GM12878 (cell line): ENCODE measurements at regions not wholly inside any gene's neighbourhood (a gene's known extent, or its start where the extent isn't known, plus 50 kb on each side); places are given as distances from the start of the nearest gene placed in this dataset.

Experiments used
- ATAC-seq: fragments of 200-7000 bp; cut with Tn5 transposase; 3 replicates; pipeline ENCODE4 v1.9.1; 2020; ENCODE audit warnings: mild to moderate bottlenecking, moderate library complexity
- BruUV-seq: library from RNA; stranded (reverse); fragments of 400-500 nt; replicated peaks from 2 replicates; lab custom pipeline; 2021; lab: Mats Ljungman, UMichigan
- CTCF ChIA-PET: fragments of 300-600 bp; sonication (Branson Sonifier 250); formaldehyde crosslinking; extraction: SDS; loops from one replicate; lab custom pipeline; 2021; ENCODE audit warnings: inconsistent platforms; lab: Yijun Ruan, JAX
- POLR2A ChIA-PET: fragments of 350-600 bp; formaldehyde crosslinking; extraction: SDS; loops from one replicate; lab custom pipeline; 2021; ENCODE audit warnings: inconsistent platforms; lab: Charles Lee
- RAD21 ChIA-PET: fragments of 300-600 bp; sonication (Branson Sonifier 250); formaldehyde crosslinking; loops from one replicate; lab custom pipeline; 2023; ENCODE audit warnings: antibody characterized with exemption; ENCODE audit not compliant: unreplicated experiment; lab: Charles Lee
- SMC1A ChIA-PET: fragments of 300-600 bp; sonication (Branson Sonifier 250); formaldehyde crosslinking; loops from one replicate; lab custom pipeline; 2023; ENCODE audit not compliant: unreplicated experiment, uncharacterized antibody; lab: Charles Lee
- DNase-seq: peaks from one replicate; pipeline ENCODE4 v3.0.0-alpha.2; 2011; ENCODE audit warnings: low read depth, low spot score
- FAIRE-seq: peaks from 3 replicates; lab custom pipeline; 2011; peaks lifted over from hg19 to GRCh38; lab: Jason Lieb, UNC
- H2AFZ ChIP-seq: 2 replicates; pipeline ENCODE4 v1.6.0; 2011; ENCODE audit warnings: low read depth, low read length, control low read depth; ENCODE audit not compliant: control insufficient read depth
- H3K27ac ChIP-seq: 2 replicates; pipeline ENCODE4 v1.5.1; 2011; ENCODE audit warnings: control low read depth; ENCODE audit not compliant: control insufficient read depth, insufficient read depth
- H3K27me3 ChIP-seq, 2 experiments: replicated peaks in 1 of 2; 2 replicates each; pipeline versions ENCODE4 v1.6.0 to v1.6.1; 2011; ENCODE audit warnings: low read length in 1 of 2; ENCODE audit not compliant: control insufficient read depth in 2 of 2, insufficient read depth in 2 of 2
- H3K36me3 ChIP-seq, 2 experiments: 2 replicates each; pipeline ENCODE4 v1.5.1; 2011; ENCODE audit warnings: low read length in 1 of 2; ENCODE audit not compliant: control insufficient read depth in 2 of 2, insufficient read depth in 2 of 2
- H3K4me1 ChIP-seq: 2 replicates; pipeline ENCODE4 v1.6.1; 2011; ENCODE audit warnings: mild to moderate bottlenecking, low read length, moderate library complexity, mixed read lengths; ENCODE audit not compliant: control insufficient read depth, insufficient read depth
- H3K4me2 ChIP-seq: 2 replicates; pipeline ENCODE4 v1.6.0; 2011; ENCODE audit warnings: control low read depth; ENCODE audit not compliant: control insufficient read depth, insufficient read depth
- H3K4me3 ChIP-seq: fragments of 200-600 bp; sonication (generic); 2 replicates; pipeline ENCODE4 v1.5.1; 2016
- H3K79me2 ChIP-seq: 2 replicates; pipeline ENCODE4 v1.6.0; 2011; ENCODE audit warnings: low read length; ENCODE audit not compliant: control insufficient read depth, insufficient read depth
- H3K9ac ChIP-seq: 2 replicates; pipeline ENCODE4 v1.8.0; 2011; ENCODE audit warnings: low read length, control low read depth, mixed read lengths; ENCODE audit not compliant: control insufficient read depth, insufficient read depth
- H3K9me3 ChIP-seq: replicated peaks from 3 replicates; pipeline ENCODE4 v1.5.1; 2011; ENCODE audit warnings: mild to moderate bottlenecking, low read length; ENCODE audit not compliant: control insufficient read depth, insufficient read depth
- H4K20me1 ChIP-seq: 2 replicates; pipeline ENCODE4 v1.6.0; 2011; ENCODE audit not compliant: control insufficient read depth, insufficient read depth
- BRCA1 ChIP-seq: IDR thresholded peaks from 2 replicates; pipeline ENCODE4 v1.6.1; 2011; ENCODE audit warnings: low read depth, low read length, improper control_type of control experiment
- CBX3 ChIP-seq: fragments of 200-600 bp; sonication (generic); IDR thresholded peaks from 2 replicates; pipeline ENCODE4 v1.6.1; 2016; ENCODE audit warnings: low read depth, borderline replicate concordance
- CHD2 ChIP-seq: IDR thresholded peaks from 2 replicates; pipeline ENCODE4 v1.6.1; 2011; ENCODE audit warnings: low read depth, low read length, improper control_type of control experiment, borderline replicate concordance
- CREB1 ChIP-seq: IDR thresholded peaks from 2 replicates; pipeline ENCODE4 v1.6.1; 2012; ENCODE audit warnings: low read depth, mild to moderate bottlenecking, inconsistent platforms
- FOXK2 ChIP-seq: fragments of 450-650 bp; IDR thresholded peaks from 2 replicates; pipeline ENCODE4 v1.6.1; 2017; ENCODE audit warnings: mild to moderate bottlenecking, moderate library complexity
- GABPA ChIP-seq: IDR thresholded peaks from 2 replicates; pipeline ENCODE4 v1.6.1; 2014; ENCODE audit warnings: antibody characterized with exemption, low read depth, mild to moderate bottlenecking, inconsistent platforms
- GATAD2B ChIP-seq: fragments of 450-650 bp; conservative IDR thresholded peaks from 2 replicates; pipeline ENCODE4 v1.6.1; 2017; ENCODE audit warnings: low read depth, mild to moderate bottlenecking, moderate library complexity
- HCFC1 ChIP-seq: fragments of 150-350 bp; IDR thresholded peaks from 2 replicates; pipeline ENCODE4 v1.6.1; 2014; ENCODE audit warnings: low read length
- KLF5 ChIP-seq: fragments of 450-650 bp; IDR thresholded peaks from 2 replicates; pipeline ENCODE4 v1.6.1; 2014; ENCODE audit warnings: mild to moderate bottlenecking; ENCODE audit not compliant: partially characterized antibody
- LARP7 ChIP-seq: fragments of 450-650 bp; IDR thresholded peaks from 2 replicates; pipeline ENCODE4 v1.6.1; 2017; ENCODE audit warnings: mild to moderate bottlenecking
- NR2C2 ChIP-seq: IDR thresholded peaks from 2 replicates; pipeline ENCODE4 v1.6.1; 2011; ENCODE audit warnings: borderline replicate concordance, low read depth; ENCODE audit not compliant: control insufficient read depth, insufficient read length
- POLR2AphosphoS5 ChIP-seq: IDR thresholded peaks from 2 replicates; pipeline ENCODE4 v1.6.1; 2011; ENCODE audit warnings: mild to moderate bottlenecking, low read length, inconsistent platforms
- SMAD5 ChIP-seq: IDR thresholded peaks from 2 replicates; pipeline ENCODE4 v1.6.1; 2016; ENCODE audit warnings: antibody characterized with exemption, low read depth
- TCF12 ChIP-seq: IDR thresholded peaks from 2 replicates; pipeline ENCODE4 v1.6.1; 2011; ENCODE audit warnings: low read depth, mild to moderate bottlenecking, low read length
- ZNF217 ChIP-seq: fragments of 450-650 bp; IDR thresholded peaks from 2 replicates; pipeline ENCODE4 v1.6.1; 2017; ENCODE audit warnings: antibody characterized with exemption, mild to moderate bottlenecking
- WGBS: methylation state at CpG from one replicate; pipeline ENCODE4 v1.1.6; 2016; ENCODE audit warnings: low lambda C conversion rate; ENCODE audit not compliant: insufficient replicate concordance, insufficient coverage; ENCODE audit errors: missing lambda C conversion rate; 5-methylcytosine and 5-hydroxymethylcytosine counted together
- in situ Hi-C: fragments of 300-500 bp; cut with MboI; formaldehyde crosslinking; loops from 9 replicates; pipeline ENCODE4 v1.14.3; 2018; ENCODE audit warnings: mixed read lengths
- intact Hi-C: fragments of 100-400 bp; cut with micrococcal nuclease; formaldehyde crosslinking; loops from one replicate; pipeline ENCODE4 v1.14.2; 2022; ENCODE audit not compliant: unreplicated experiment

- no peak overlapping the region for H3K4me3 ChIP-seq
- no peaks in the 10 kb centered on the region for H3K4me1 ChIP-seq
- POLR2A ChIA-PET: no interaction called here
- peaks cover 0 to 2% of the 10 kb centered on the region in 2 experiments; a peak in 2 of 4 replicates for H3K27me3 ChIP-seq
- no peak overlapping the region for H3K9ac ChIP-seq
- CTCF ChIA-PET: interaction anchor here (1.1 kb wide), 1 partner anchor 115 kb away, joined by 3 read pairs; no protein-coding TSS in a partner anchor
- WGBS: 49% methylated on average over 4 of the region's 4 CpGs
- no peaks in the 10 kb centered on the region; the same call in 2 of the 3 replicates for H3K9me3 ChIP-seq
- ATAC-seq (no peak), DNase-seq (no peak), FAIRE-seq (no peak)
- H3K79me2 ChIP-seq: no peaks in the 10 kb centered on the region
- in situ Hi-C loops (no loop called here), intact Hi-C loops (no loop called here)
- RAD21 ChIA-PET: no interaction called here
- TF ChIP-seq POLR2AphosphoS5 (no peak), BRCA1 (no peak), NR2C2 (no peak), CREB1 (no peak), LARP7 (no peak), CBX3 (no peak), CHD2 (no peak), KLF5 (no peak), GABPA (no peak), SMAD5 (no peak), GATAD2B (no peak), TCF12 (no peak), ZNF217 (no peak), FOXK2 (no peak), HCFC1 (no peak)
- no peak overlapping the region for H3K4me2 ChIP-seq
- no peaks in the 10 kb centered on the region for H3K36me3 ChIP-seq
- SMC1A ChIA-PET: no interaction called here
- H3K27ac ChIP-seq: no peak overlapping the region
- H2AFZ ChIP-seq: no peak overlapping the region
- BruUV-seq: no TSS peak
- no peaks in the 10 kb centered on the region for H4K20me1 ChIP-seq
Observed at GRCh38 chr12:45658020-45658419, 71.5 kb upstream of the ARID2 start.
